HEK293 (cell line): ENCODE measurements at regions not wholly inside any gene's neighbourhood (a gene's known extent, or its start where the extent isn't known, plus 50 kb on each side); places are given as distances from the start of the nearest gene placed in this dataset.

Experiments used
- CTCF ChIA-PET: fragments of 350-600 bp; formaldehyde crosslinking; extraction: SDS; loops from one replicate; lab custom pipeline; 2021; ENCODE audit warnings: antibody characterized with exemption; lab: Yijun Ruan, JAX
- POLR2A ChIA-PET: fragments of 300-600 bp; formaldehyde crosslinking; extraction: SDS; loops from one replicate; lab custom pipeline; 2020; ENCODE audit warnings: antibody characterized with exemption, inconsistent platforms; lab: Yijun Ruan, JAX
- H3K27ac ChIP-seq: fragments of 200-500 bp; sonication (Bioruptor generic); 2 replicates; pipeline ENCODE4 v1.5.1; 2014; ENCODE audit warnings: low read depth, low read length, control low read depth, inconsistent platforms; ENCODE audit errors: extremely low read depth
- H3K36me3 ChIP-seq, 2 experiments: fragments of 200-500 bp in 1 of 2; sonication (Bioruptor generic) in 1 of 2; 1 replicate in 1 of 2; 2 replicates in 1 of 2; pipeline ENCODE4 v1.5.1; 2014 to 2017; ENCODE audit warnings: inconsistent platforms in 2 of 2, low read length in 2 of 2; ENCODE audit not compliant: control insufficient read depth in 2 of 2, insufficient read depth in 1 of 2
- H3K4me1 ChIP-seq: fragments of 200-500 bp; sonication (Bioruptor generic); 2 replicates; pipeline ENCODE4 v1.5.1; 2014; ENCODE audit warnings: mild to moderate bottlenecking, low read length, inconsistent platforms; ENCODE audit not compliant: control insufficient read depth, insufficient read depth
- H3K4me3 ChIP-seq: 2 replicates; pipeline ENCODE4 v1.5.1; 2011; ENCODE audit warnings: low read depth, mild to moderate bottlenecking, control low read depth, low read length, moderate library complexity
- H3K9me3 ChIP-seq: fragments of 200-500 bp; sonication (Bioruptor generic); 2 replicates; pipeline ENCODE4 v1.5.1; 2014; ENCODE audit warnings: low read depth, low read length, inconsistent platforms; ENCODE audit not compliant: control insufficient read depth, insufficient read depth
- GLI4 ChIP-seq: fragments of 450-650 bp; formaldehyde crosslinking; IDR thresholded peaks from 2 replicates; pipeline ENCODE4 v1.5.1; 2016; ENCODE audit warnings: missing biosample characterization, missing genetic modification characterization
- KLF16 ChIP-seq: fragments of 450-650 bp; formaldehyde crosslinking; IDR thresholded peaks from 2 replicates; pipeline ENCODE4 v1.5.1; 2017; ENCODE audit warnings: missing biosample characterization, missing genetic modification characterization
- TCF7L2 ChIP-seq: IDR thresholded peaks from 2 replicates; pipeline ENCODE4 v1.6.1; 2011; ENCODE audit warnings: low read depth, mild to moderate bottlenecking, inconsistent platforms, low read length, moderate library complexity, borderline replicate concordance
- ZEB2 ChIP-seq: fragments of 450-650 bp; formaldehyde crosslinking; IDR thresholded peaks from 2 replicates; pipeline ENCODE4 v1.5.1; 2016; ENCODE audit warnings: missing biosample characterization, missing genetic modification characterization
- ZFP69B ChIP-seq: fragments of 450-650 bp; formaldehyde crosslinking; IDR thresholded peaks from 2 replicates; pipeline ENCODE4 v1.5.1; 2016; ENCODE audit warnings: missing biosample characterization, missing genetic modification characterization
- ZNF175 ChIP-seq: fragments of 450-650 bp; formaldehyde crosslinking; IDR thresholded peaks from 2 replicates; pipeline ENCODE4 v1.5.1; 2016; ENCODE audit warnings: missing biosample characterization, missing genetic modification characterization
- ZNF19 ChIP-seq: fragments of 450-650 bp; formaldehyde crosslinking; IDR thresholded peaks from 2 replicates; pipeline ENCODE4; 2016; ENCODE audit warnings: missing biosample characterization, missing genetic modification characterization, low read depth
- ZNF223 ChIP-seq: fragments of 450-650 bp; formaldehyde crosslinking; IDR thresholded peaks from 2 replicates; pipeline ENCODE4 v1.5.1; 2016; ENCODE audit warnings: missing biosample characterization, missing genetic modification characterization
- ZNF23 ChIP-seq: fragments of 450-650 bp; formaldehyde crosslinking; IDR thresholded peaks from 2 replicates; pipeline ENCODE4 v1.5.1; 2016; ENCODE audit warnings: missing biosample characterization, missing genetic modification characterization, borderline replicate concordance
- ZNF354C ChIP-seq: fragments of 450-650 bp; formaldehyde crosslinking; IDR thresholded peaks from 2 replicates; pipeline ENCODE4 v1.5.1; 2016; ENCODE audit warnings: missing biosample characterization, missing genetic modification characterization, low read depth, borderline replicate concordance
- ZNF37A ChIP-seq: fragments of 450-650 bp; IDR thresholded peaks from 2 replicates; pipeline ENCODE4 v1.5.1; 2018; ENCODE audit warnings: missing biosample characterization, missing genetic modification characterization
- ZNF433 ChIP-seq: fragments of 450-650 bp; formaldehyde crosslinking; IDR thresholded peaks from 2 replicates; pipeline ENCODE4 v1.5.1; 2016; ENCODE audit warnings: missing biosample characterization, missing genetic modification characterization, low read depth
- ZNF549 ChIP-seq: fragments of 450-650 bp; IDR thresholded peaks from 2 replicates; pipeline ENCODE4 v1.5.1; 2018; ENCODE audit warnings: missing biosample characterization, missing genetic modification characterization, mild to moderate bottlenecking, inconsistent platforms, moderate library complexity
- ZNF560 ChIP-seq: fragments of 450-650 bp; formaldehyde crosslinking; IDR thresholded peaks from 2 replicates; pipeline ENCODE4 v1.5.1; 2017; ENCODE audit warnings: missing biosample characterization, missing genetic modification characterization, borderline replicate concordance
- ZNF561 ChIP-seq: fragments of 450-650 bp; IDR thresholded peaks from 2 replicates; pipeline ENCODE4 v1.5.1; 2018; ENCODE audit warnings: missing biosample characterization, missing genetic modification characterization, borderline replicate concordance
- ZNF629 ChIP-seq: fragments of 450-650 bp; formaldehyde crosslinking; IDR thresholded peaks from 2 replicates; pipeline ENCODE4 v1.5.1; 2017; ENCODE audit warnings: missing biosample characterization, missing genetic modification characterization
- ZNF654 ChIP-seq: fragments of 450-650 bp; formaldehyde crosslinking; IDR thresholded peaks from 2 replicates; pipeline ENCODE4 v1.5.1; 2016; ENCODE audit warnings: low read depth, missing biosample characterization, missing genetic modification characterization
- ZNF658 ChIP-seq: fragments of 450-650 bp; formaldehyde crosslinking; IDR thresholded peaks from 2 replicates; pipeline ENCODE4; 2016; ENCODE audit warnings: missing biosample characterization, missing genetic modification characterization
- ZNF747 ChIP-seq: fragments of 450-650 bp; formaldehyde crosslinking; IDR thresholded peaks from 2 replicates; pipeline ENCODE4 v1.5.1; 2016; ENCODE audit warnings: missing biosample characterization, missing genetic modification characterization
- ZNF776 ChIP-seq: fragments of 450-650 bp; formaldehyde crosslinking; IDR thresholded peaks from 2 replicates; pipeline ENCODE4 v1.5.0; 2017; ENCODE audit warnings: missing biosample characterization, missing genetic modification characterization, borderline replicate concordance
- ZNF791 ChIP-seq: fragments of 450-650 bp; formaldehyde crosslinking; IDR thresholded peaks from 2 replicates; pipeline ENCODE4 v1.5.1; 2016; ENCODE audit warnings: missing biosample characterization, missing genetic modification characterization
- ZNF837 ChIP-seq: fragments of 450-650 bp; formaldehyde crosslinking; IDR thresholded peaks from 2 replicates; pipeline ENCODE4 v1.5.1; 2016; ENCODE audit warnings: missing biosample characterization, missing genetic modification characterization
- TF ChIP-seq, protein P1 (sequence below): fragments of 450-650 bp; formaldehyde crosslinking; IDR thresholded peaks from 2 replicates; pipeline ENCODE4 v1.5.1; 2016; ENCODE audit warnings: missing biosample characterization, missing genetic modification characterization
- TF ChIP-seq, protein P2 (sequence below): fragments of 450-650 bp; formaldehyde crosslinking; IDR thresholded peaks from 2 replicates; pipeline ENCODE4 v1.5.1; 2016; ENCODE audit warnings: missing biosample characterization, missing genetic modification characterization
- TF ChIP-seq, protein P3 (sequence below): fragments of 450-650 bp; formaldehyde crosslinking; IDR thresholded peaks from 2 replicates; pipeline ENCODE4 v1.5.1; 2016; ENCODE audit warnings: missing biosample characterization, missing genetic modification characterization

DNA sequence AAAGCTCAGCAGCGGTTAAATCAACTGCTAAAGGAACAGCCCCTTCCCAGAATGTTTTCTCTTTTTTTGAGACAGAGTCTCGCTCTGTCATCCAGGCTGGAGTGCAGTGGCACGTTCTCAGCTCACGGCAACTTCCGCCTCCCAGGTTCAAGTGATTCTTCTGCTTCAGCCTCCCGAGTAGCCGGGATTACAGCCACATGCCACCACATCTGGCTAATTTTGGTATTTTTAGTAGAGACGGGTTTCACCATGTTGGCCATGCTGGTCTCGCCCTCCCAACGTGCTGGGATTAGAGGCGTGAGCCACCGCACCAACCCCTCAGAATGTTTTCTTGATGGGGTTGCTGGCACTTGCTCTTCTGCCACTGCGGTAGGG lies 59.8 kb upstream of the IL6 start:
- TF ChIP-seq, protein P1, sequence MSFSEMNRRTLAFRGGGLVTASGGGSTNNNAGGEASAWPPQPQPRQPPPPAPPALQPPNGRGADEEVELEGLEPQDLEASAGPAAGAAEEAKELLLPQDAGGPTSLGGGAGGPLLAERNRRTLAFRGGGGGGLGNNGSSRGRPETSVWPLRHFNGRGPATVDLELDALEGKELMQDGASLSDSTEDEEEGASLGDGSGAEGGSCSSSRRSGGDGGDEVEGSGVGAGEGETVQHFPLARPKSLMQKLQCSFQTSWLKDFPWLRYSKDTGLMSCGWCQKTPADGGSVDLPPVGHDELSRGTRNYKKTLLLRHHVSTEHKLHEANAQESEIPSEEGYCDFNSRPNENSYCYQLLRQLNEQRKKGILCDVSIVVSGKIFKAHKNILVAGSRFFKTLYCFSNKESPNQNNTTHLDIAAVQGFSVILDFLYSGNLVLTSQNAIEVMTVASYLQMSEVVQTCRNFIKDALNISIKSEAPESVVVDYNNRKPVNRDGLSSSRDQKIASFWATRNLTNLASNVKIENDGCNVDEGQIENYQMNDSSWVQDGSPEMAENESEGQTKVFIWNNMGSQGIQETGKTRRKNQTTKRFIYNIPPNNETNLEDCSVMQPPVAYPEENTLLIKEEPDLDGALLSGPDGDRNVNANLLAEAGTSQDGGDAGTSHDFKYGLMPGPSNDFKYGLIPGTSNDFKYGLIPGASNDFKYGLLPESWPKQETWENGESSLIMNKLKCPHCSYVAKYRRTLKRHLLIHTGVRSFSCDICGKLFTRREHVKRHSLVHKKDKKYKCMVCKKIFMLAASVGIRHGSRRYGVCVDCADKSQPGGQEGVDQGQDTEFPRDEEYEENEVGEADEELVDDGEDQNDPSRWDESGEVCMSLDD (tag by site-specific recombination), result no peak
- TF ChIP-seq ZNF19 (tag by site-specific recombination) (no peak), ZNF37A (tag by site-specific recombination) (no peak), ZNF23 (tag by site-specific recombination) (no peak), ZFP69B (no peak), ZNF561 (no peak), GLI4 (tag by site-specific recombination) (no peak), ZNF354C (tag by site-specific recombination) (no peak), TCF7L2 (no peak), ZNF658 (tag by site-specific recombination) (no peak), ZNF433 (no peak), ZNF223 (tag by site-specific recombination) (no peak), ZNF629 (tag by site-specific recombination) (no peak), ZNF776 (tag by site-specific recombination) (no peak), ZNF560 (tag by site-specific recombination) (no peak)
- TF ChIP-seq, protein P2, sequence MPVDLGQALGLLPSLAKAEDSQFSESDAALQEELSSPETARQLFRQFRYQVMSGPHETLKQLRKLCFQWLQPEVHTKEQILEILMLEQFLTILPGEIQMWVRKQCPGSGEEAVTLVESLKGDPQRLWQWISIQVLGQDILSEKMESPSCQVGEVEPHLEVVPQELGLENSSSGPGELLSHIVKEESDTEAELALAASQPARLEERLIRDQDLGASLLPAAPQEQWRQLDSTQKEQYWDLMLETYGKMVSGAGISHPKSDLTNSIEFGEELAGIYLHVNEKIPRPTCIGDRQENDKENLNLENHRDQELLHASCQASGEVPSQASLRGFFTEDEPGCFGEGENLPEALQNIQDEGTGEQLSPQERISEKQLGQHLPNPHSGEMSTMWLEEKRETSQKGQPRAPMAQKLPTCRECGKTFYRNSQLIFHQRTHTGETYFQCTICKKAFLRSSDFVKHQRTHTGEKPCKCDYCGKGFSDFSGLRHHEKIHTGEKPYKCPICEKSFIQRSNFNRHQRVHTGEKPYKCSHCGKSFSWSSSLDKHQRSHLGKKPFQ, result no peak
- POLR2A ChIA-PET, result no interaction called here
- Histone ChIP-seq H3K4me1 (no peaks in the 10 kb centered on the region), H3K36me3 (no peaks in the 10 kb centered on the region), H3K9me3 (no peaks in the 10 kb centered on the region), H3K27ac (no peak overlapping the region), H3K4me3 (no peak overlapping the region)
- CTCF ChIA-PET, result interaction anchor here (0.7 kb wide), 1 partner anchor 13 kb away, joined by 3 read pairs; no protein-coding TSS in a partner anchor

DNA sequence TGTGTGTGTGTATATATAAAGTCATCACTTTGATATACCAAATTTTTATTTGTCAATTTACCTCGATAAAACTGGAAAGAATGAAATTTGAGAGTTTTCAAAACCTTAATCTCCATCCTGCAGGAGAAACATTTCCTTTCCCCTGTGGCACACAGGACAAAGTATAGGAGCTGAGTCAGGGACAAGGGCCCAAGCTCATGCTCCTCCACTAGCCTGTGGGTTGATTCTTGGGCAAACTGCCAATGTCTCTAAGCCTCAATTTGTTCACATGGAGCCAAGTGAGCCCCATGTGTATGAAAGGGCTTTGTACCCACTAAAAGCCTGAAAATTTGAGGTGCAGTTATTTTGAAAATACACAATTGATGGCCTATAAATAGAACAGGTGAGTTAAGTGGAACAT lies 60.3 kb upstream of the IL6 start:
- H3K4me3 ChIP-seq, result no peak overlapping the region
- no peak overlapping the region for H3K27ac ChIP-seq
- TF ChIP-seq ZNF354C (tag by site-specific recombination) (no peak), ZNF175 (tag by site-specific recombination) (no peak), ZEB2 (tag by site-specific recombination) (no peak), ZNF837 (no peak), ZNF747 (tag by site-specific recombination) (no peak), ZNF549 (tag by site-specific recombination) (no peak), ZNF791 (tag by site-specific recombination) (no peak), ZNF654 (tag by site-specific recombination) (no peak), KLF16 (tag by site-specific recombination) (no peak)
- TF ChIP-seq, protein P3, sequence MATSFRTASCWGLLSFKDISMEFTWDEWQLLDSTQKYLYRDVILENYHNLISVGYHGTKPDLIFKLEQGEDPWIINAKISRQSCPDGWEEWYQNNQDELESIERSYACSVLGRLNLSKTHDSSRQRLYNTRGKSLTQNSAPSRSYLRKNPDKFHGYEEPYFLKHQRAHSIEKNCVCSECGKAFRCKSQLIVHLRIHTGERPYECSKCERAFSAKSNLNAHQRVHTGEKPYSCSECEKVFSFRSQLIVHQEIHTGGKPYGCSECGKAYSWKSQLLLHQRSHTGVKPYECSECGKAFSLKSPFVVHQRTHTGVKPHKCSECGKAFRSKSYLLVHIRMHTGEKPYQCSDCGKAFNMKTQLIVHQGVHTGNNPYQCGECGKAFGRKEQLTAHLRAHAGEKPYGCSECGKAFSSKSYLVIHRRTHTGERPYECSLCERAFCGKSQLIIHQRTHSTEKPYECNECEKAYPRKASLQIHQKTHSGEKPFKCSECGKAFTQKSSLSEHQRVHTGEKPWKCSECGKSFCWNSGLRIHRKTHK (tag by site-specific recombination), result no peak
- POLR2A ChIA-PET, result no interaction called here
- H3K9me3 ChIP-seq, result no peaks in the 10 kb centered on the region
- H3K4me1 ChIP-seq, result no peaks in the 10 kb centered on the region
- H3K36me3 ChIP-seq, result no peaks in the 10 kb centered on the region
- CTCF ChIA-PET, result interaction anchor here (0.7 kb wide), 1 partner anchor 13 kb away, joined by 3 read pairs; no protein-coding TSS in a partner anchor
